Ecto neural progenitor cell (in vitro differentiated cells): ENCODE measurements at regions not wholly inside any gene's neighbourhood (a gene's known extent, or its start where the extent isn't known, plus 50 kb on each side); places are given as distances from the start of the nearest gene placed in this dataset.
A peak's percentile ranks its signal among the peaks of the same experiment; 100 is the strongest.

ENCODE experiments used
- DNase-seq: peaks from one replicate; pipeline ENCODE4 v3.0.0-alpha.2; 2018; ENCODE audit warnings: low spot score

DNA sequence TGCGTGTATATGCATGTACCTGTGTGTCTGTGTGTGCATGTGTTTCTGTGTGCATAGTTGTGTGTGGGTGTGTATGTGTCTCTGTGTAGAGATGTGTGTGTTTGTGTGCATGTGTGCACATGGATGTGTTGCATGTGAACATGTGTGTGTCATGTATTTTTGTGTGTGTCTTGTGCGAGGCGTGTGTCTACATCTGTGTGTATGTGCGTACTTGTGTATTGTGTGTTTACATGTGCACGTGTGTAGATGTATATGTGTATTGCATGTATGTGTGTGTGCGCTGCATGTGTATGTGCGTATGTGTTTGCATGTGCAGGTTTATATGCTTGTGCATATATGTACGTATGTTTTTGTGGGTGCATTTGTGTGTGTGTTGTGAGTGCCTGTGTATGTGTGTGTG lies 735.2 kb downstream of the GALR1 start:
- DNase-seq = no peak

DNA sequence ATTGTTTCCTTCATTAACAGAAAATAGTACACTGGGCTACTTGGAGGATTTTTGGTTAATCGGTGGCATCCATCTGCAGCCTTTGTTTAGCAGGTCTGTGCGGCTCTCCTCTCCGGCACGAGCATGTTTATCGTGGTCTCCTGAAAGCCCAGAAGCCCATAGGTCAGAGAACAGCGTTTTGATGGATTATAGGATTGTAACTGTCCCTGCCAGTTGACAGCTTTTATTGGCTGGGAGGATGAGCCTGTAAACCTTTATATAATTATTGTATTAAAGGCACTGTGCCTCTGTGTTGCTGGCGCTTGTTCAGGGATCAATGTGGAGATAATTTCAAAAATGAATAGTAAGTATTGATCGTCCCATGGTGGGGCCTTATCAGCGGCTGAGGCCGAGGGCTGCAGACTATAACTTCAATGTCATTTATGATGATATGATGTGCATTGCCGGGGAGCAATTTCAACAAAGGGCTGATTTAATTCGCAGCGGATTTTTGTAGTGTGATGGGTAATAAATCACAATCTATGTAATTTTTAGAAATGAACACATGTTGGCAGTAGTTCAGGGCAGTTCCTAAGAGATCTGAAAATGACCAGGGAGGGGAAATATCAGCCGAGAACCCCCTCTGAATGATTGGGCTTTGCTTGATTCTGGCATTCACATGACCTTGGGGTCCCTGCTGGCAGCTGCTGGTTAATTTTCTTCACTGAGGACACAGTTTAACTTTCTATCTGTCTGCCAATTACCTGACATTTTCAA lies 736.1 kb downstream of the GALR1 start:
- no peak for DNase-seq

DNA sequence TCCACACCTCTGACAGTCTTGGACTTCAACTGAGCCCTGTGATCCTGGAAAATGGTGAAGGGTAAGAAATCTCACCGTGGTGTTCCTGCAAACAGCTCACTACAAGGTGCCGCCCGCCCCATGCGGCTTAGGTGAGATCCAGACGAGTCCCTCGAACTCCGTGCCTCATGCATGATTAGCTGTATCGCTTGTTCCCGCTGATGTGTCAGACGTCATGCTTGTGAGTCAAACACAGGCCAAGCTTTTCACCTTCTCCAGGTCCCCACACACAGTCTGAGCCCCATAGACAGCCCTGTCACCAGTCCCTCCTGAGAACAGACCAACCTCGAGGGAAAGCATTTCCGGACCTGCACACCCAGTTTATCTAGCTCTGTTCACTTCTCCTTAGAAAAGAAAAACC lies 740.5 kb downstream of the GALR1 start:
- no peak for DNase-seq

DNA sequence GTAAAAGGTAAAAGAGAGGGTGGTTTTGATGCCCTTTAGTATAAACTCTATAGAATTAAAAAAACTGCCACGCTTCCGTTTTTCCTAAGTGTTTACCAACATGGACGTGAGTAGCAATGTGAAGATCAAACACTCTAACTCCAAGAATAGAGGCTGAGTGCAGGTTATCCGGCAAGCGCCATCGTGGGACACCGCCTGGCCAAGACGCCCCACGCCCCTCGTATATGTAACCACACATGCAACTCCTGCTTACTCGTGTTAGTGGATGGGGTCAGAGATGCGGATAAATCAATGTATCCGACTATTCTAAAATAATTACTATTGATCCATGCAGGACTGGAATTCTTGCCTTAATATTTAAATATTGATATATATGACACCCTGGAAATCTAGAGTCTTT lies 741.3 kb downstream of the GALR1 start:
- DNase-seq = no peak

DNA sequence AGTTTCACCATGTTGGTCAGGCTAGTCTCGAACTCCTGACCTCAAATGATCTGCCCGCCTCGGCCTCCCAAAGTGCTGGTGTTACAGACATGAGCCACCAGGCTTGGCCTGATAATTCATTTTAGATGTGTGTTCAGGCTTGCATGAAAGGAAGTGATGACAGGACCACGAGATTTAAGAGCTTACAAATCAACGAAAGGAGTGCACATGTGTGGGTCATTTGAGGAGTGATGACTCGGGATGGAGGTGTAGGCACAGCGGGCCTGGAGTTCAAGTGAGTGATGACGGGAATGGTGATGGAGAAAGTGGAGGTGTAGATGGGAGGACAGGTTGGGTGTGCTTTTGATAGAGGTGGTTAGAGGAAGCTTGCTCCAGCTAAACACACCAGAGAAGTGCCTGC lies 742.4 kb downstream of the GALR1 start:
- no peak for DNase-seq

DNA sequence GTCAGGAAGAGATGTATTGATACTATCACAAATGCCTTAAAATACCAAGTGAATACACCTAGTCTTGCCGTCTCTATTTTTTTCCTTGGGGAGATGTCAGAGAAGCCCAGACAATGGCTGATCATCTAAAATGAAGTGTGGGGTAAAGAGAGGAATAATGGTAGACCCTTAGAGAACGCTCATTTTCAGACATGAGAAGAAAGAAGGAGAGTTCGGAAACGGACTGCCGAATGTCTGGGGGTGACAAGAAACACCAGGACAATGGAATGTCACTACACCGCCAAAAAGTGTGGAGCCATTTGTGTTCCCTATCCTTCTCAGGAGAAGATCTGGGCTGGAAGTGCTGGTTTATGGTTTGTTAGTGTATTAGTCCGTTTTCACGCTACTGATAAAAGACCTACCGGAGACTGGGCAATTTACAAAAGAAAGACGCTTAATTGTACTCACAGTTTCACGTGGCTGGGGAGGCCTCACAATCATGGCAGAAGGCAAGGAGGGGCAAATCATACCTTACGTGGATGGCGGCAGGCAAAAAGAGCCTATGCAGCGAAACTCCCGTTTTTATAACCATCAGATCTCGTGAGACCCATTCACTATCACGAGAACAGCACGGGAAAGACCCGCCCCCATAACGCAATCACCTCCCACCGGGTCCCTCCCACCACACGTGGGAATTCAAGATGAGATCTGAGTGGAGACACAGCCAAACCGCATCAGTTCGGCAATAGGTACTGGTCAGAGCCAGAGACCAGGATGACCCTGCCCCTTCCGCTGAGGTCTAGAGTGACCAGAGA lies 743.7 kb downstream of the GALR1 start:
- no peak for DNase-seq

DNA sequence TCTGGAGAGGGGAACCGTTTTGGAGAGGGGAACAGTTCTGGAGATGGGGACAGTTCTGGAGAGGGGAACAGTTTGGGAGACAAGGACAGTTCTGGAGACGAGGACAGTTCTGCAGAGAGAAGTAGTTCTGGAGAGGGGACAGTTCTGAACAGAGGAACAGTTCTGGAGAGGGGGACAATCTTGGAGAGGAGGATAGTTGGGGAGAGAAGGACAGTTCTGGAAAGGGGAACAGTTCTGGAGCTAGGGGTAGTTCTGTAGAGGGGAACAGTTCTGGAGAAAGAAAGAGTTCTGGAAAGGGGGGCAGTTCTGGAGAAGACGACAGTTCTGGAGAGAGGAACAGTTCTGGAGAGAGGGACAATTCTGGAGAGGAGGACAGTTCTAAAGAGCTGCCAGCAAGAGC lies 745.9 kb downstream of the GALR1 start:
- no peak for DNase-seq

DNA sequence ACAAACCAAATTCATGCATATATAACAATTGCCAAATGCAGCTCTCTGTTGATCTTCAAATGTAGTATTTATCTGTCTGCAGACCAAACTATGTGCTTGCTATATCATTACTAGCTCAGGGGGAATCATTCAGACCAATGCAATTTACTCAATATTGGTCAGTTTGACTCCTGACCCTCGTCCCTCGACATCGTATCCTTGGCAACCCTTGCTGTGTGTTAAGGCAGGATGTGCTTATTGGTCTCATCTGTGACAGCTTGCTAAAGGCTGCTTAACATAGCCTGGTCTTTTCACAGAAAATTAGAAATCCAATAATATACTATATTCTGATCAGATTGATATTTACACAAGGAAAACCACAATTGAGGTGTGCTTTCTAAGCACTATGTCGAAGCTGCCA lies 747.1 kb downstream of the GALR1 start:
- DNase-seq = no peak

DNA sequence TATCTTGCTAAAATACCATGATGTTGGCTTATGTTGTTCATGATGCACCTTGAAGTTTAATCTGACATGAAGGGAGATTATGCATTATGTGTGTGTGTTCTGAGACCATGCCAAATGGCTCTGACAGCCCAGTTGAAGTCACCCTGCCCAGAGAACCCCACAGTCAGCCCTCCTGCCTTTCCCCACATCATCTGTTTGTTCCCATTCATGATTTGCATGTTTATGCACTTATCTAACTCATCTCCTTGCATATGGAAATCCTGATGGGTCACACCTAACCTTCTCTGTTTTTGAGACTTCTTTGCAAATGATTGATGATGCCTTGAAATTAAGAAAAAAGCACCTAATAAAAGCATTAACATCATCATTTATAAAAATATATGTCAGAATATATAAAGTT lies 752.2 kb downstream of the GALR1 start:
- DNase-seq = no peak

DNA sequence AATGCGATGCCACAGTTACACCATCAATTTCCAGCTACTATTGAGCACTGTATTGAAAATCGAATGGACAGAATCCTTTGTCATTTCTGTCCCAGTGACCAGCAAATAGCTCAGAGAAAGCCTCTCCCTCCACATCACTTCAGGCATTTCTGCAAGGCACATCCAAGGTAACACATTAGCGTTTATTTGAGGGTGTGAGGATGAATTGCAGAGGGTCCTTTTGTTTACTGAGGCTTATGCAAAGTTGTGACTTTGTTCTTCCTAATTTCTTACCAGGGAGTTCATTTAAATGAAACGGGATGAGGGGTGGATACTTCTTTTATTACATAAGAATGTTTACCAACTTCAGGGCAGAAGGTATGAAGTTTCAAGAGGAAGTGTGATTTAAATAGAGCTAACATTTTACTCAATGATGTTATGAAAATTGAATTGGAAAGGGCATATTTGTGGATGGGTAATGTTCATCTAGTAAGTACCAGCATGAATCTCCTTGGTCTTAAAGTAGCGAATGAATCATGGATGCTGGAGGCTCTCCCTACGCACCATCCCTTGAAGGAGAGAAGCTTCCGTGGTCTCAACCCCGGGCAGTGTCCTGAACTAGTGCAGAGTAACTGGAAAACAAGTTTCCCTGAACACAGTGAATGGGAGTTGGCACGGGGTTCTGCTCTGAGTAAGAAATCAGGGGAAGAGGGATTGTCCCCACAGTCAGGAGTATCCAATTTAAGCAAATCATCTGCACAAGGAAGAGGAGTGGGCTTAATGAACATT lies 756.5 kb downstream of the GALR1 start:
- DNase-seq = no peak

DNA sequence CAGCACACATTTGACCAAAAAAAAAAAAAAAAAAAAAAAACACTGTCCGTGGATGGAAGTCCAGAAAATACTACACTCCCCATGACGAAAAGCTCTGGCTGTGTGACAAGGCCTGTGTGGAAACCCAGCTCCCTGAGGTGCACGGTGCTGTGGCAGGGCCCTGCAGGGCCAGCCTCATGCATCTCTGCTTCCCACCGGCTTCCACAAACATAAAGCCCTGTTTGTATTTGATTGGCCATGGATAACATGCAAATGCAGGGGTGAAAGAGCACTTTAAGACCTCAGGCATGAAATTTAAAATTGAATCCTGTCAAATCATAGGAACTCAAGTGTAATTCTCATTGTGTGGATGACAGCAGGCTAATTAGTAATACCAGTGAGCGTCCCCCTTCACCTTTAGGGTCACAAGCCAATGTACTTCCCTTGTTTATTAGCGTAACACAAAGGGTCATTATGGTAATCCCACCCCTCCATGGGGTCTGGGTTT lies 757.2 kb downstream of the GALR1 start:
- DNase-seq = peak; percentile 53

DNA sequence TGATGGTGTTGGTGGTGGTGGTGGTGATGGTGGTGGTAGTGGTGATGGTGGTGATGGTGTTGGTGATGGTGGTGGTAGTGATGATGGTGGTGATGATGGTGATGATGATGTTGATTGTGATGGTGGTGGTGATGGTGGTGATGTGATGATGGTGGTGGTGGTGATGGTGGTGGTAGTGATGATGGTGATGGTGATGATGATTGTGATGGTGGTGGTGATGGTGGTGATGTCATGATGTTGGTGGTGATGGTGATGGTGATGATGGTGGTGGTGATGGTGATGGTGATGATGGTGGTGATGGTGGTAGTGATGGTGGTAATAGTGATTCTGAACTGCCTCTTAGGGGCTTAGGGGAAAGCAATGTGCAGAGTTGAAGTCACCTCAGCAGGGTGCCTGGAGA lies 760.7 kb downstream of the GALR1 start:
- no peak for DNase-seq

DNA sequence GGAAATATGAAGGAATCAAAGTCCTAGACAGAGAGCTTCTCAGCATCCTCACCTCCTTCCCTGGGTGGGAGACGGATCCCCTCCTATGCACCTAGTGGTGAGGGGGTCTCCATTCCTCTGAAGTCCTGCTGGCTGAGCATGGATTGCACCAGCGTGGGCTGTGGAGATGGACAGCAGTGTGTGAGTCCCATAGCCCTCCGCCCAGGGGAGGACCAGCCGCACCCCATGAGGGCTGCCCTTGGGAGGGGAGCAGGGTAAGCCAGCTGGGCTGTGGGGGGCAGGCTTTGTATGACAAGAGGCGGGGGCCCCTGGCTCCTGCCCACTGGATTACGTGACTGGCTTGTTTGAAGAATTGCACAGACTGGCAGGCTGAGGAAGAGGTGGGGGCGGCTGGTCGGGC lies 768.2 kb downstream of the GALR1 start:
- no peak for DNase-seq

DNA sequence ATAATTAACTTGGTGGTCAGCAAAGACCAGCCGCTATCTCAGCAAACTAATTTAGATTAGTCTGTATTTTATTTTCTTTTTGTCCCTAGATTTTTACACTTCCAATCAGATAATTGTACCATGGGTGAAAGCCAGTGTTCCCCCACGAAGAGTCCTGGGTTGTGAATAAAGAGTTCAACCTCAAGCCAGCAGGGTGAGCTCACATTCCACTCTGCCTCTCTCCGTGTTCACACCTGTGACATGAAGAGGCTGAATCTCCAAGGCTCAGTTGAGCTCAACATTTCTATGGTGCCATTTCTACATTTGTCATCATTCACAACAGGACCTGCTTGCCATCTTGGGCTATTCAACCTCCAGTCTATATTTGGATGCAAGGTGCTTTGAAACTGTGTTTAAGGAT lies 771.5 kb downstream of the GALR1 start:
- no peak for DNase-seq

DNA sequence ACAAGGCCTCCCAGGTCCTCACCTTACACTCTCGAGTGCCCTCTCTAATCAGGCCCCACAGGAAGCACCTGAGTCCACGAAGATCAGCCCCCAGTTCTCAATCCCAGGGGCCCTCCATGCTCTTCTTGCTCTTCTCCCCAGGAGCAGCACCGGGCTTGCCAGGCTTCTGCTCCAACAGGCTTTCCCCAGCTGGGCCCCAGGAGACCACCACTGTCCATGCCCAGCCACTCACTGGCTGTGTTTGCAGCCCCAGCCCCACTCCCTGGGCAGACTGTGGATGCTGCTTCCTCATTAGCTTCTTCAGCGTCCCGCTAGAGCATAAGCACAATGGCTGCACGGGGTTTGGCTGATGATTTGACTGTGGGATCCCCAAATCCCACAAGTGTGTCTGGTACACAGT lies 781.9 kb downstream of the GALR1 start:
- DNase-seq = no peak

DNA sequence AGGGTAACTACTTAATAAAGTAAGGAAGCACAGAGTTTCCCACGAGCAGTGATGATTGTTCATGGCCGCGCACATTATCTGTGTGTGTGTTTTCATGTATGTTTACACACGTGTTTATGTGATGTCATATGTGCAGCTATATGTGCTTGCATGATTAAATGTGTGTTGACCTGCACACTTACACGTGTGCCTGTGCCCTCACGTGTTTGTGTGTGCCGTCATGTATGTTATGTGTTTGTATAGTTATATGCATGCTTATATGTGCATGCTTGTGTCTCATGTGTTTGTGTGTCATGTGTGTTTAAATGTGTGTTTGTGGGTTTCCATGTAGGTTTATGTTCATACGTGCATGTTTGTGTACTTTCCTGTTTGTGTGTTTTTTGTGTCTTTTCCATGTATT lies 782.3 kb downstream of the GALR1 start:
- DNase-seq = no peak

DNA sequence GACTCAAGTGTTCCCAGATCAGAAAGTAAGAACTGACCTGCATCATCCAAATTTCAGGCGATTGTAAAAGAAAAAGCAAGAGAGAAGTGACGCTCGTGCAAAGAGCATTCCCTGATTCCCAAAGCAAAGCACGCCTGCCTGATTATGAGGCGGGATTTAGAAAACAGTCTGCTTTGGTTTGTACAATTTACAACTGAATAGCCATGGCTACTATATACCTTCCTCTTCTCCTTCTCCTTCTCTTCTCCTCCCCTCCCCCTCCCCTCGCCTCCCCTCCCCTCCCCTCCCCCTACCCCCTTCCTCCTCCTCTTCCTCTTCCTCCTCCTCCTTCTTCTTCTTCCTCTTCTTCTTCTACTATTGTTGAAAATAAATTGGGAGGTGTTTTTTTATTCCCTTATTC lies 782.9 kb downstream of the GALR1 start:
- no peak for DNase-seq

DNA sequence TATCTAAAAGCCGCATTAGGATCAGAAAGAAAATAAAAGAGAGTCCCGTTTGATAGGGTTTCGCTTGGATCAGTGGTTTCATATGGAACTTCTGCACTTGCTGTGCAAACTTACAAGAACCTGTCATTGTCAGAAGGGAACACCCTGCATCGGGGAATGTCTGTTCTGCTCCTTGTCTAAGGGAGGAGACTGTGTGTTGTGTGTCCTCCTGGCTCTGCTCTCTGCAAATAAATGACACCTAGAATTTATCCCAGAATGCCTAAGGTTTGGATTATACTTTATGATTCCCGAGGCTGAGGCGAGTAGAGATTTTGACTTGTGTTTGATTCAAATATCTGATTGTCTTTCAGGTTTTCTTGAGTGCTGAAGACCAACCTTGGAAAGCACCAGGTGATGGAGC lies 785.1 kb downstream of the GALR1 start:
- DNase-seq = no peak

DNA sequence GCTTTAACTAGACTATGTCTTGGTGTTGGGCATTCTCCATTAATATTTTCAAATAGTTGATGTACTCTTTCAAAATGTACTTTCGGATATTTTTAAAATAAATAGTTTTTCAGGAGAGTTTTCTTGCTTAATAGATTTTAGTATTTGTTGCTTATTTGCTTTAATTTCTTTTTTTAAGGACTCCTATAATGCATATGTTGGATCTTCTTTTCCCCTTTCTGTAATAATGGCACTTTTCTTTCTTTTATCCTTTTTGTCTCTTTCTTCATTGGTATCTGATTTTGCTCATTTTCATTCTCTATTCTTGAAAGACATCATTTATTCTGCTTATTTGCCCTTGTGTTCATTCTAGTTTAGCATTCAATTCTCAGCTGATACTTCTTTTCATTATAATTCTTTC lies 791.6 kb downstream of the GALR1 start:
- DNase-seq = no peak

DNA sequence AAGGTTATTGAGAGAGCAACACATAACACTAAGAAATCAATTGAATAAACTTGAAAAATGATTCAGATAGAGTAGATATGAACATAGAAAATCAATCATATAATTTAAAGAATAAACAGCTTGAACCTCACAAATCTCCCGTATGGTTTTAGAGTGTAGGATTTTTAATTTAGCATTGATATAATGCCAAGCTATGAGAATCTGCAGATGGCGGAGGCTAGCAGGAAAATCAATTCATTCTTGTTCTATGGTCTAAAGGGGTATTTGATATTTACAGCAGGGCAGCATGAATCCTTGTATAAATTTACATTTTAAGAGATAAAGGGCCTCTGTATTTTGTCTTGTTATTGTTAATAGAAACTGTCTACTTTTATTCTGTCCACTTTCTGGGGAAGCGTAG lies 797.0 kb downstream of the GALR1 start:
- DNase-seq = no peak

DNA sequence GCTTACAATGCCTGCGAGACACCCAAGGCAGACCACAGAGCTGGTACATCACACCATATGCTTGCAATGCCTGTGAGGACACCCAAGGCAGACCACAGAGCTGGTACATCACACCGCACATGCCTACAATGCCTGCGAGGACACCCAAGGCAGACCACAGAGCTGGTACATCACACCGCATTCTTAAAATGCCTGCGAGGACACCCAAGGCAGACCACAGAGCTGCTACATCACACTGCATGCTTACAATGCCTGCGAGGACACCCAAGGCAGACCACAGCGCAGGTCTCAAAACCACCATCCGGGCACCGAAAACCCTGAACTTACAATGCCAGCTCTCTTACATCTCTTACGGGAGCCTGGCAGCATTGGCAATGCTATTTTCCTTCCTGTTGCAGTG lies 799.6 kb downstream of the GALR1 start:
- no peak for DNase-seq

DNA sequence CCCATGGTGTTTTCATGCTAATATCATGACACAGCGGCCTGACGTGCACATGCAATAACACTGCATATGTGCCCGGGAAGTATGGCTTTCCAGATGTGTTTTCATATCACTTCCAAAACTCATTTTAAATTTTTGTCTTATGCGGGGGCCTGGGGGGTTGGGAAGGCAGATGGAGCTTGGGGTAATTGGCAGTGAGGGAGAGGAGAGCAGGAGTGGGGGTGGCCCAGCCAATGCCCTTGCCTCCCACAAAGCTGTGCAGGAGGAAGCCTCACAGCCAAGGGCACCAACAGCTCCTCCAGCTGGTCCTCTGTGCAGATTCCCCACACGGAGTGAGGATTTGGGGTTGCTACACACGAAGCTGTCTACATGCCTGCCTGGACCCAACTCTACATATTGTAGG lies 805.2 kb downstream of the GALR1 start:
- DNase-seq = no peak

DNA sequence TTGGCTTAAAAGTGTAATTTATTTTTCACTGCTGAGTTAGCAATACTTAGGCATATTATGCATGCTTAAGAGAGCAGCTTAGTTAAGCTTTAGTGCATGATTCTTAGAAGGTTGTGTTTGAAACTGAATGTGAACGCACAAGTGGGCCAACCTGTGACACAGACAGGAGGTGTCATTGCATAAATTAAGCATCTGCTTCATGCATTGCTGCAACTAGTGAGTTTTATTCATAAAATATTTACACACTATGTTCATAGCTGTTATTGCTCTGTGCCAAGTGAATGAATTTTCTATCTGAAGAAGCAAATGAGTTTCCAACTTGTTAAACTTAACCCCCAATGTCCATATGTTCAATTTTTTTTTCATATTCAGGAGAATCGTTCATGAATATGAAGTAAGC lies 806.4 kb downstream of the GALR1 start:
- DNase-seq = no peak
